Fibroblast of the aortic adventitia (primary cell): ENCODE measurements at regions not wholly inside any gene's neighbourhood (a gene's known extent, or its start where the extent isn't known, plus 50 kb on each side); places are given as distances from the start of the nearest gene placed in this dataset.
"Not testable (repeated sequence)": the region's sequence is repeated elsewhere in the genome, so short reads cannot be mapped to it uniquely, and the experiment has no call there.

Experiments
- DNase-seq: peaks from one replicate; pipeline ENCODE4 v3.0.0-alpha.2; 2010; ENCODE audit warnings: low read depth
- H3K4me3 ChIP-seq: 2 replicates; pipeline ENCODE4 v1.5.1; 2011; ENCODE audit warnings: low read depth, mild to moderate bottlenecking, control low read depth, low read length, moderate library complexity
- TF ChIP-seq, protein P1 (sequence below): IDR thresholded peaks from 2 replicates; pipeline ENCODE4 v1.5.1; 2011; ENCODE audit warnings: mild to moderate bottlenecking, low read length, control low read depth, inconsistent platforms; ENCODE audit not compliant: insufficient read depth

GRCh38 chr2:13681936-13682335 lies 950.6 kb upstream of the LRATD1 start:
- TF ChIP-seq, protein P1, sequence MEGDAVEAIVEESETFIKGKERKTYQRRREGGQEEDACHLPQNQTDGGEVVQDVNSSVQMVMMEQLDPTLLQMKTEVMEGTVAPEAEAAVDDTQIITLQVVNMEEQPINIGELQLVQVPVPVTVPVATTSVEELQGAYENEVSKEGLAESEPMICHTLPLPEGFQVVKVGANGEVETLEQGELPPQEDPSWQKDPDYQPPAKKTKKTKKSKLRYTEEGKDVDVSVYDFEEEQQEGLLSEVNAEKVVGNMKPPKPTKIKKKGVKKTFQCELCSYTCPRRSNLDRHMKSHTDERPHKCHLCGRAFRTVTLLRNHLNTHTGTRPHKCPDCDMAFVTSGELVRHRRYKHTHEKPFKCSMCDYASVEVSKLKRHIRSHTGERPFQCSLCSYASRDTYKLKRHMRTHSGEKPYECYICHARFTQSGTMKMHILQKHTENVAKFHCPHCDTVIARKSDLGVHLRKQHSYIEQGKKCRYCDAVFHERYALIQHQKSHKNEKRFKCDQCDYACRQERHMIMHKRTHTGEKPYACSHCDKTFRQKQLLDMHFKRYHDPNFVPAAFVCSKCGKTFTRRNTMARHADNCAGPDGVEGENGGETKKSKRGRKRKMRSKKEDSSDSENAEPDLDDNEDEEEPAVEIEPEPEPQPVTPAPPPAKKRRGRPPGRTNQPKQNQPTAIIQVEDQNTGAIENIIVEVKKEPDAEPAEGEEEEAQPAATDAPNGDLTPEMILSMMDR = no peak
- H3K4me3 ChIP-seq = no peak overlapping the region
- DNase-seq = no peak

- no peak for DNase-seq
- no peak overlapping the region for H3K4me3 ChIP-seq
- TF ChIP-seq, protein P1 = no peak
These were observed 949.8 kb upstream of the LRATD1 start for GRCh38 chr2:13682540-13683272.

GRCh38 chr2:13686262-13686661 lies 946.3 kb upstream of the LRATD1 start:
- no peak overlapping the region for H3K4me3 ChIP-seq
- no peak for DNase-seq
- TF ChIP-seq, protein P1 = no peak

GRCh38 chr2:13694673-13695072 lies 937.8 kb upstream of the LRATD1 start:
- TF ChIP-seq, protein P1 = no peak
- no peak overlapping the region for H3K4me3 ChIP-seq
- DNase-seq = no peak

- no peak overlapping the region for H3K4me3 ChIP-seq
- TF ChIP-seq, protein P1 = no peak
- no peak for DNase-seq
These were observed 935.9 kb upstream of the LRATD1 start for GRCh38 chr2:13696601-13697000.

- DNase-seq = no peak
- TF ChIP-seq, protein P1 = no peak
These were observed 933.7 kb upstream of the LRATD1 start for GRCh38 chr2:13698847-13699246.

DNA sequence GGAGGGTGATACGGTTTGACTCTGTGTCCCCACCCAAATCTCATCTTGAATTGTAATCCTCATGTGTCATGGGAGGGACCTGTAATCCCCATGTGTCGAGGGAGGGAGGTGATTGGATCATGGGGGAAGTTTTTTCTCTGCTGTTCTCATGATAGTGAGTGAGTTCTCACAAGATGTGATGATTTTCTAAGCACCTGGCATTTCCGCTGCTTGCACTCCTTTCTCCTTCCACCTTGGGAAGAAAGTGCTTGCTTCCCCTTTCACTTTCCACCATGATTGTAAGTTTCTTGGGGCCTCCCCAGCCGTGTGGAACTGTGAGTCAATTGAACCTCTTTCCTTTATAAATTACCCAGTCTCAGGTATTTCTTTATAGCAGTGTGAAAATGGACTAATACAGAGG lies 932.6 kb upstream of the LRATD1 start:
- DNase-seq = not testable (repeated sequence)

More at GRCh38 chr2:13698847-13699246, 933.7 kb upstream of the LRATD1 start:
- no peak overlapping the region for H3K4me3 ChIP-seq

More for the DNA sequence above, 932.6 kb upstream of the LRATD1 start:
- not testable (repeated sequence) for H3K4me3 ChIP-seq
